OCI-LY7 (cell line): ENCODE measurements at regions not wholly inside any gene's neighbourhood (a gene's known extent, or its start where the extent isn't known, plus 50 kb on each side); places are given as distances from the start of the nearest gene placed in this dataset.

Experiments used
- BruUV-seq: library from RNA; stranded (reverse); fragments of 400-500 nt; replicated peaks from 2 replicates; lab custom pipeline; 2021; lab: Mats Ljungman, UMichigan
- CTCF ChIA-PET: fragments of 300-600 bp; sonication (Branson Sonifier 250); formaldehyde crosslinking; loops from one replicate; lab custom pipeline; 2022; ENCODE audit warnings: antibody characterized with exemption; ENCODE audit not compliant: unreplicated experiment; lab: Charles Lee
- POLR2A ChIA-PET: fragments of 300-600 bp; sonication (Branson Sonifier 250); formaldehyde crosslinking; loops from one replicate; lab custom pipeline; 2022; ENCODE audit warnings: antibody characterized with exemption; lab: Charles Lee
- DNase-seq: peaks from one replicate; pipeline ENCODE4 v3.0.0-alpha.2; 2015; ENCODE audit warnings: low spot score
- H2AFZ ChIP-seq: fragments of 200-600 bp; sonication (generic), shearing (Covaris generic); 2 replicates; pipeline ENCODE4 v1.6.1; 2014; ENCODE audit warnings: mild to moderate bottlenecking, antibody characterized with exemption, low read length, moderate library complexity
- H3K27ac ChIP-seq: fragments of 200-600 bp; sonication (generic); 2 replicates; pipeline ENCODE4 v1.5.1; 2014; ENCODE audit warnings: mixed run types, low read depth, mild to moderate bottlenecking, moderate library complexity, low read length, inconsistent platforms; ENCODE audit not compliant: poor library complexity, severe bottlenecking
- H3K36me3 ChIP-seq: fragments of 200-600 bp; sonication (generic); 2 replicates; pipeline ENCODE4 v1.6.1; 2014; ENCODE audit warnings: mild to moderate bottlenecking, antibody characterized with exemption, low read length, moderate library complexity, mixed read lengths; ENCODE audit not compliant: insufficient read depth
- H3K4me1 ChIP-seq: fragments of 200-600 bp; sonication (generic); 2 replicates; pipeline ENCODE4 v1.5.1; 2014; ENCODE audit warnings: mild to moderate bottlenecking, low read length; ENCODE audit not compliant: insufficient read depth, poor library complexity, severe bottlenecking
- H3K4me2 ChIP-seq: fragments of 200-600 bp; sonication (generic); 2 replicates; pipeline ENCODE4 v1.6.1; 2014; ENCODE audit warnings: mild to moderate bottlenecking, low read length
- H3K4me3 ChIP-seq: fragments of 200-600 bp; sonication (generic); 2 replicates; pipeline ENCODE4 v1.5.1; 2014; ENCODE audit warnings: mild to moderate bottlenecking, low read depth, low read length; ENCODE audit not compliant: poor library complexity, severe bottlenecking
- H3K79me2 ChIP-seq: fragments of 200-600 bp; sonication (generic); 2 replicates; pipeline ENCODE4 v1.6.1; 2016; ENCODE audit warnings: low read depth, mild to moderate bottlenecking, low read length, moderate library complexity, mixed read lengths; ENCODE audit not compliant: insufficient read depth
- H3K9me2 ChIP-seq: fragments of 200-600 bp; sonication (generic); 2 replicates; pipeline ENCODE4 v1.6.1; 2016; ENCODE audit warnings: mild to moderate bottlenecking, low read length, mixed read lengths; ENCODE audit not compliant: insufficient read depth
- H3K9me3 ChIP-seq: fragments of 200-600 bp; sonication (generic); 2 replicates; pipeline ENCODE4 v1.6.1; 2014; ENCODE audit warnings: mild to moderate bottlenecking, mixed run types, low read length, mixed read lengths
- H4K20me1 ChIP-seq: fragments of 200-600 bp; sonication (generic); 2 replicates; pipeline ENCODE4 v1.6.1; 2014; ENCODE audit warnings: mild to moderate bottlenecking, antibody characterized with exemption, low read length, moderate library complexity, mixed read lengths; ENCODE audit not compliant: insufficient read depth
- EZH2phosphoT487 ChIP-seq: fragments of 200-600 bp; sonication (generic); IDR thresholded peaks from 2 replicates; pipeline ENCODE4 v1.6.1; 2018; ENCODE audit warnings: low read depth, borderline replicate concordance, mild to moderate bottlenecking, mixed run types, antibody characterized with exemption, low read length, moderate library complexity, mixed read lengths
- intact Hi-C: fragments of 100-400 bp; cut with micrococcal nuclease; formaldehyde crosslinking; loops from one replicate; pipeline ENCODE4 v1.10.0; 2022; ENCODE audit not compliant: unreplicated experiment
- TF ChIP-seq, protein P1 (sequence below): fragments of 200-600 bp; sonication (generic); conservative IDR thresholded peaks from 2 replicates; pipeline ENCODE4 v1.5.1; 2014; ENCODE audit warnings: mild to moderate bottlenecking, antibody characterized with exemption, low read length, moderate library complexity, mixed read lengths

- H2AFZ ChIP-seq: no peak overlapping the region
- H3K9me3 ChIP-seq: no peaks in the 10 kb centered on the region
- ChIA-PET CTCF (no interaction called here), POLR2A (no interaction called here)
- no peak overlapping the region for H3K27ac ChIP-seq
- DNase-seq: no peak
- no peaks in the 10 kb centered on the region for H3K79me2 ChIP-seq
- TF ChIP-seq, protein P1, sequence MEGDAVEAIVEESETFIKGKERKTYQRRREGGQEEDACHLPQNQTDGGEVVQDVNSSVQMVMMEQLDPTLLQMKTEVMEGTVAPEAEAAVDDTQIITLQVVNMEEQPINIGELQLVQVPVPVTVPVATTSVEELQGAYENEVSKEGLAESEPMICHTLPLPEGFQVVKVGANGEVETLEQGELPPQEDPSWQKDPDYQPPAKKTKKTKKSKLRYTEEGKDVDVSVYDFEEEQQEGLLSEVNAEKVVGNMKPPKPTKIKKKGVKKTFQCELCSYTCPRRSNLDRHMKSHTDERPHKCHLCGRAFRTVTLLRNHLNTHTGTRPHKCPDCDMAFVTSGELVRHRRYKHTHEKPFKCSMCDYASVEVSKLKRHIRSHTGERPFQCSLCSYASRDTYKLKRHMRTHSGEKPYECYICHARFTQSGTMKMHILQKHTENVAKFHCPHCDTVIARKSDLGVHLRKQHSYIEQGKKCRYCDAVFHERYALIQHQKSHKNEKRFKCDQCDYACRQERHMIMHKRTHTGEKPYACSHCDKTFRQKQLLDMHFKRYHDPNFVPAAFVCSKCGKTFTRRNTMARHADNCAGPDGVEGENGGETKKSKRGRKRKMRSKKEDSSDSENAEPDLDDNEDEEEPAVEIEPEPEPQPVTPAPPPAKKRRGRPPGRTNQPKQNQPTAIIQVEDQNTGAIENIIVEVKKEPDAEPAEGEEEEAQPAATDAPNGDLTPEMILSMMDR: no peak
- no peak for TF ChIP-seq EZH2phosphoT487
- H4K20me1 ChIP-seq: no peaks in the 10 kb centered on the region
- no peaks in the 10 kb centered on the region for H3K4me1 ChIP-seq
- intact Hi-C loops: no loop called here
- no peaks in the 10 kb centered on the region for H3K36me3 ChIP-seq
- no peak overlapping the region for H3K4me3 ChIP-seq
- H3K9me2 ChIP-seq: no peaks in the 10 kb centered on the region
- BruUV-seq: no TSS peak
- no peak overlapping the region for H3K4me2 ChIP-seq
Measured at GRCh38 chr10:128734734-128735133, 608.5 kb upstream of the MKI67 start.

- H3K36me3 ChIP-seq: no peaks in the 10 kb centered on the region
- no peaks in the 10 kb centered on the region for H3K4me1 ChIP-seq
- no peak overlapping the region for H2AFZ ChIP-seq
- intact Hi-C loops: no loop called here
- H3K9me3 ChIP-seq: no peaks in the 10 kb centered on the region
- no peak overlapping the region for H3K4me2 ChIP-seq
- TF ChIP-seq, protein P1: no peak
- TF ChIP-seq EZH2phosphoT487: no peak
- no TSS peak for BruUV-seq
- CTCF ChIA-PET: no interaction called here
- no peak overlapping the region for H3K4me3 ChIP-seq
- H3K9me2 ChIP-seq: no peaks in the 10 kb centered on the region
- no peaks in the 10 kb centered on the region for H3K79me2 ChIP-seq
- no peak for DNase-seq
- no peak overlapping the region for H3K27ac ChIP-seq
- no peaks in the 10 kb centered on the region for H4K20me1 ChIP-seq
- POLR2A ChIA-PET: no interaction called here
Measured at GRCh38 chr10:128735996-128736395, 609.8 kb upstream of the MKI67 start.

- no peak overlapping the region for H3K4me3 ChIP-seq
- H3K9me2 ChIP-seq: no peaks in the 10 kb centered on the region
- no peak overlapping the region for H3K27ac ChIP-seq
- intact Hi-C loops: no loop called here
- no TSS peak for BruUV-seq
- POLR2A ChIA-PET: no interaction called here
- H3K79me2 ChIP-seq: no peaks in the 10 kb centered on the region
- no peaks in the 10 kb centered on the region for H4K20me1 ChIP-seq
- H3K36me3 ChIP-seq: no peaks in the 10 kb centered on the region
- DNase-seq: no peak
- no peaks in the 10 kb centered on the region for H3K9me3 ChIP-seq
- CTCF ChIA-PET: no interaction called here
- H3K4me2 ChIP-seq: no peak overlapping the region
- TF ChIP-seq, protein P1: no peak
- no peak for TF ChIP-seq EZH2phosphoT487
- H2AFZ ChIP-seq: no peak overlapping the region
- H3K4me1 ChIP-seq: no peaks in the 10 kb centered on the region
Measured at GRCh38 chr10:128738386-128738915, 612.2 kb upstream of the MKI67 start.
